ENCODE measurements at regions not wholly inside any gene's neighbourhood (a gene's known extent, or its start where the extent isn't known, plus 50 kb on each side); places are given as distances from the start of the nearest gene placed in this dataset.
"Not testable (repeated sequence)": the region's sequence is repeated elsewhere in the genome, so short reads cannot be mapped to it uniquely, and the experiment has no call there.

DNA sequence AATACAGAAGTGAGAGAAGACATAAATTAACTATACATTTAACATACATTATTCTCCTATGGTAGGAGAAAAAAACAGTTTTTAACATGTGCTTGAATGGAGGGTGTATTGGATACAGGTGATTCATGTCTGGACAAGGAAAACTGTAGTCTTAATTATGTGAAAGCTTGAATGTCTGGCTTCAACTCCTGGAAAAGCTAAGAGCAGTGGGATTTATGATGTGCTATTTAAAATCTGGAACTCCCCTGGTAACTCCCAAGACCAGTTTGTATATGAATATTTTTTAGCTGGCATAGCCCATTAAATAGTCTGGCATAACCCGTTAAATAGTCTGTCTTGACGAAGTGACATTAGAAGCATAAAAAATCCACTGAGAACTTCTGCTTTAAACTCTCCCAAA, 410.0 kb upstream of the PTCHD4 start:
- Histone ChIP-seq H3K36me3 (ENCODE audit: insufficient read depth, insufficient read length, low read length) (no peaks in the 10 kb centered on the region), H3K9ac (ENCODE audit: insufficient read length, low read depth) (no peak overlapping the region), H3K4me3 (ENCODE audit: insufficient read length, low read depth) (no peak overlapping the region), H3K9me3 (ENCODE audit: insufficient read depth, low read length) (no peaks in the 10 kb centered on the region), H3K27me3 (ENCODE audit: insufficient read depth, insufficient read length) (no peaks in the 10 kb centered on the region), H3K4me1 (ENCODE audit: insufficient read depth, insufficient read length) (no peaks in the 10 kb centered on the region)
- no peak for TF ChIP-seq SUZ12 (IDR thresholded peaks at IDR 0.05; ENCODE audit: extremely low read depth, insufficient read depth, insufficient read length)
- TF ChIP-seq ZNF274 (IDR thresholded peaks at IDR 0.05; ENCODE audit: low read depth, low read length): no peak
- TF ChIP-seq YY1 (IDR thresholded peaks at IDR 0.05; ENCODE audit: insufficient read depth, insufficient read length): no peak
- DNase-seq (ENCODE audit: low read depth, low spot score): no peak

DNA sequence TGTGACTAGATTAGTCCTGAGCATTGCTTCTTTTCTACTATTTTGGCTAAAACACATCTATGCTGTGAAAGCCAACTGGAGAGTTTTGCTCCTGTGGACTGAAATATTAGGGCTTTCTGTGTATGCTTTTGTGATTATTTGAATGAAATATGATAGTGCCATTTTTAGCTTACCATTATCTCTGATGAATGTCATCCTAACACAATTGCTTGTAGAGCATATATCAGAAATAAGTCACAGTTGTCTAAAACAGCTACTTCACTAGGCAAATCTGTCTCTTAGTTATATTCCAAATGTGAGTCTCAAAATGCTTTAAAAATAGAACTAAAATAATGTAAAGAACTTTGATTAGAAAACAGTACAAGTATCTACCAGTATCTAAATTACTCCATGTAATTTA, 401.4 kb upstream of the PTCHD4 start:
- Histone ChIP-seq H3K4me3 (ENCODE audit: insufficient read length, low read depth) (no peak overlapping the region), H3K9me3 (ENCODE audit: insufficient read depth, low read length) (no peaks in the 10 kb centered on the region), H3K9ac (ENCODE audit: insufficient read length, low read depth) (no peak overlapping the region), H3K27me3 (ENCODE audit: insufficient read depth, insufficient read length) (no peaks in the 10 kb centered on the region), H3K4me1 (ENCODE audit: insufficient read depth, insufficient read length) (no peaks in the 10 kb centered on the region), H3K36me3 (ENCODE audit: insufficient read depth, insufficient read length, low read length) (no peaks in the 10 kb centered on the region)
- DNase-seq (ENCODE audit: low read depth, low spot score): no peak
- TF ChIP-seq YY1 (IDR thresholded peaks at IDR 0.05; ENCODE audit: insufficient read depth, insufficient read length) (no peak), SUZ12 (IDR thresholded peaks at IDR 0.05; ENCODE audit: extremely low read depth, insufficient read depth, insufficient read length) (no peak), ZNF274 (IDR thresholded peaks at IDR 0.05; ENCODE audit: low read depth, low read length) (no peak)

DNA sequence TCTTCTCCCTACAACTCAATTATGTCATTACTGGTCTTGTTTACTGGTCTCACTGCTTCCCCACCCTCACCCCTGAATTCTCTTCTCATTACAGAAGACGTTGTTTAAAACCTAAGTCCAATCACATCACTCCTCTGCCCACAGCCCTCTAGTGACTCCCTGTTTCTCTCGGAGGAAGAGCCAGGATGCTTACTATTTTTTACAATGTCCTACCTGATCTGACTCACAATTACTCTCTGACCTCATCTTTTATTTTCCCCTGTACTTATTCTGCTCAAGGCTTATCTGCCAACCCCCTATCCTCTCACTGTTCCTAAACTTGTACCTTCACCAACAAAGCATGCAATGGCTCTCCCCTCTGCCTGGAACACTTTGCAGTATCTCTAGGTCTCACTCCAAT, 400.4 kb upstream of the PTCHD4 start:
- H3K9ac ChIP-seq (ENCODE audit: insufficient read length, low read depth): no peak overlapping the region
- no peaks in the 10 kb centered on the region for H3K4me1 ChIP-seq (ENCODE audit: insufficient read depth, insufficient read length)
- no peak for DNase-seq (ENCODE audit: low read depth, low spot score)
- H3K9me3 ChIP-seq (ENCODE audit: insufficient read depth, low read length): no peaks in the 10 kb centered on the region
- no peaks in the 10 kb centered on the region for H3K36me3 ChIP-seq (ENCODE audit: insufficient read depth, insufficient read length, low read length)
- no peaks in the 10 kb centered on the region for H3K27me3 ChIP-seq (ENCODE audit: insufficient read depth, insufficient read length)
- TF ChIP-seq SUZ12 (IDR thresholded peaks at IDR 0.05; ENCODE audit: extremely low read depth, insufficient read depth, insufficient read length): no peak
- no peak for TF ChIP-seq YY1 (IDR thresholded peaks at IDR 0.05; ENCODE audit: insufficient read depth, insufficient read length)
- TF ChIP-seq ZNF274 (IDR thresholded peaks at IDR 0.05; ENCODE audit: low read depth, low read length): no peak
- no peak overlapping the region for H3K4me3 ChIP-seq (ENCODE audit: insufficient read length, low read depth)

DNA sequence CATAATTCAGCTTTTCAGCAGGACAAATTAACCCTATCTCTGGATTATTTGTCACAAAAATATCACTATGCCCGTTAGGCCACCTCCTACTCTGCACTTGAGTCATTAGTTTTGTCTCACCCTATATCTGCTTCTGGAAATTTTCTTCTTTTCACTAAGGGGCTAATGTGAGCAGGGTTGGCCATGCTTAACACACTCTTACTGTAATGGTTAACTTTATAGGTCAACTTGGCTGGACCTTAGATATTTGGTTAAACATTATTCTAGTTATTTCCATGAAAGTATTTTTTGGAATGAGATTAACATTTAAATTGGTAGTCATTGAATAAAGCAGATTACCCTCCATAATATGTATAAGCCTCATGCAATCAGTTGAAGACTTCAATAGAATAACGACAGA, 394.6 kb upstream of the PTCHD4 start:
- no peaks in the 10 kb centered on the region for H3K4me1 ChIP-seq (ENCODE audit: insufficient read depth, insufficient read length)

DNA sequence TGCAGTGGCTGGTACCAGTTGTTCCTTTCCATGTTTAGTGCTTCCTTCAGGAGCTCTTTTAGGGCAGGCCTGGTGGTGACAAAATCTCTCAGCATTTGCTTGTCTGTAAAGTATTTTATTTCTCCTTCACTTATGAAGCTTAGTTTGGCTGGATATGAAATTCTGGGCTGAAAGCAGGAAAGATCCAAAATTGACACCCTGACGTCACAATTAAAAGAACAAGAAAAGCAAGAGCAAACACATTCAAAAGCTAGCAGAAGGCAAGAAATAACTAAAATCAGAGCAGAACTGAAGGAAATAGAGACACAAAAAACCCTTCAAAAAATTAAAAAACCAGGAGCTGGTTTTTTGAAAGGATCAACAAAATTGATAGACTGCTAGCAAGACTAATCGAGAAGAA, 382.4 kb upstream of the PTCHD4 start:
- not testable (repeated sequence) for H3K36me3 ChIP-seq (ENCODE audit: insufficient read depth, insufficient read length, low read length); H3K9ac ChIP-seq (ENCODE audit: insufficient read length, low read depth); H3K4me1 ChIP-seq (ENCODE audit: insufficient read depth, insufficient read length); H3K9me3 ChIP-seq (ENCODE audit: insufficient read depth, low read length); H3K27me3 ChIP-seq (ENCODE audit: insufficient read depth, insufficient read length); H3K4me3 ChIP-seq (ENCODE audit: insufficient read length, low read depth); DNase-seq (ENCODE audit: low read depth, low spot score)

More for the DNA sequence above, 394.6 kb upstream of the PTCHD4 start:
- H3K4me3 ChIP-seq (ENCODE audit: insufficient read length, low read depth): no peak overlapping the region
- TF ChIP-seq SUZ12 (IDR thresholded peaks at IDR 0.05; ENCODE audit: extremely low read depth, insufficient read depth, insufficient read length) (no peak), ZNF274 (IDR thresholded peaks at IDR 0.05; ENCODE audit: low read depth, low read length) (no peak), YY1 (IDR thresholded peaks at IDR 0.05; ENCODE audit: insufficient read depth, insufficient read length) (no peak)
- no peaks in the 10 kb centered on the region for H3K9me3 ChIP-seq (ENCODE audit: insufficient read depth, low read length)
- no peak for DNase-seq (ENCODE audit: low read depth, low spot score)
- H3K27me3 ChIP-seq (ENCODE audit: insufficient read depth, insufficient read length): no peaks in the 10 kb centered on the region
- no peaks in the 10 kb centered on the region for H3K36me3 ChIP-seq (ENCODE audit: insufficient read depth, insufficient read length, low read length)
- no peak overlapping the region for H3K9ac ChIP-seq (ENCODE audit: insufficient read length, low read depth)

DNA sequence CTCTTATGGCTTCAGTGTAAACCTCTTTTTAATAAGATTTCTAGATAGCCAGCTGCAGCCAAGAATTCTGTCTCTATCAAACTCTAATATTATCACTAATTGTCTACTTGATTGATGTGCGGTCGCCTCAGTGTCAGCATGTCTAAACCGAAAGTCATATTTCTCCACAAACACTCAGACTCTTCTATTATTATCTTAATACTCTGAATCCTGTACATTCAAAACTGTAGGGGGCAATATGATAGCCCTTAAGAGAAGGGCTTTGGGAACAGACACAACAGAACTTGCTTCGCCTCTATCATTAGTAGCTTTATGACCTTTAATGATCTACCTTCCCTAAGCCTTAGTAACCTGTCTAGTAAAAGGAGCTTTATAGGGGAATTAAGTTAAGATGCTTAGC, 379.7 kb upstream of the PTCHD4 start:
- no peaks in the 10 kb centered on the region for H3K36me3 ChIP-seq (ENCODE audit: insufficient read depth, insufficient read length, low read length)
- H3K9ac ChIP-seq (ENCODE audit: insufficient read length, low read depth): no peak overlapping the region
- H3K4me3 ChIP-seq (ENCODE audit: insufficient read length, low read depth): no peak overlapping the region
- TF ChIP-seq ZNF274 (IDR thresholded peaks at IDR 0.05; ENCODE audit: low read depth, low read length): no peak
- TF ChIP-seq YY1 (IDR thresholded peaks at IDR 0.05; ENCODE audit: insufficient read depth, insufficient read length): no peak
- no peak for TF ChIP-seq SUZ12 (IDR thresholded peaks at IDR 0.05; ENCODE audit: extremely low read depth, insufficient read depth, insufficient read length)
- no peaks in the 10 kb centered on the region for H3K4me1 ChIP-seq (ENCODE audit: insufficient read depth, insufficient read length)
- DNase-seq (ENCODE audit: low read depth, low spot score): no peak
- no peaks in the 10 kb centered on the region for H3K9me3 ChIP-seq (ENCODE audit: insufficient read depth, low read length)
- no peaks in the 10 kb centered on the region for H3K27me3 ChIP-seq (ENCODE audit: insufficient read depth, insufficient read length)

DNA sequence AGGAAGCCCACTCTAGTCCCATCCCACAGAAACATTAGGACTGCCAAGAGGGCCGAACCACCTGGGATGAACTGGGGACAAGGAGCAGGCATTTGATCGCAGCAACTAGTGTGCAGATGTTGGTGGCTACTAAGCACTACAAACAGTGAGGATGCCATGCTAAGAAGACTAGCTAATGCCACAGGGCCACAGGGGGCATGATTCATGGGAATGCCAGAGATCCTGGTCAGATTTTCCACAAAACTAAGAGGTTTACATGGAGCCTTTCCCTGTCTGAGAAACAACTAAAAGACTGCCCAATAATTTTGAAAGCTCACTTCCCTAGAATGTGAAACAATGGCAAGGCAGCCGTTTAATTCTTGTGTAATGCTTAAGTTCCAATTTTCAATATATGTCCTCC, 375.9 kb upstream of the PTCHD4 start:
- no peak overlapping the region for H3K9ac ChIP-seq (ENCODE audit: insufficient read length, low read depth)
- no peaks in the 10 kb centered on the region for H3K27me3 ChIP-seq (ENCODE audit: insufficient read depth, insufficient read length)
- no peaks in the 10 kb centered on the region for H3K9me3 ChIP-seq (ENCODE audit: insufficient read depth, low read length)
- H3K4me3 ChIP-seq (ENCODE audit: insufficient read length, low read depth): no peak overlapping the region
- H3K36me3 ChIP-seq (ENCODE audit: insufficient read depth, insufficient read length, low read length): no peaks in the 10 kb centered on the region
- DNase-seq (ENCODE audit: low read depth, low spot score): no peak
- no peaks in the 10 kb centered on the region for H3K4me1 ChIP-seq (ENCODE audit: insufficient read depth, insufficient read length)
- TF ChIP-seq ZNF274 (IDR thresholded peaks at IDR 0.05; ENCODE audit: low read depth, low read length): no peak
- no peak for TF ChIP-seq SUZ12 (IDR thresholded peaks at IDR 0.05; ENCODE audit: extremely low read depth, insufficient read depth, insufficient read length)
- TF ChIP-seq YY1 (IDR thresholded peaks at IDR 0.05; ENCODE audit: insufficient read depth, insufficient read length): no peak

DNA sequence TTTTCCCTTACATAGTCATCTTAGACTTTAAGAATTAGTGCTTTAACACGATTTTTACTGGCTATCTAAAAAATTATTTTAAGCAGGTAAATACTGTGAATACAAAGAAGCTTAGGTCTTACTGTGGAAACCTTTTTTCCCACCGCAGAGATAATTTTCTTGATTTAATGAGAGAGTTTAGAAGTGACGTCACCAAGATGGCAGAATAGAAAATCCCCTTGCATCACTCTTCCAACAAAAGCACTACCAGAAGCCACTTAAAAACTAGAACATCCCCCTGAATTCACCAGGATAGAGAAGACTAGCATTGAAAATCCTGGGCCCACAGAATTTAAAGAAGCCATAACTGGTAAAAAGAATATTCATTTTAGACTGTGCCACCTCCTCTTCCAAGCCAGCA, 375.4 kb upstream of the PTCHD4 start:
- Histone ChIP-seq H3K9me3 (ENCODE audit: insufficient read depth, low read length) (no peaks in the 10 kb centered on the region), H3K36me3 (ENCODE audit: insufficient read depth, insufficient read length, low read length) (no peaks in the 10 kb centered on the region), H3K9ac (ENCODE audit: insufficient read length, low read depth) (no peak overlapping the region), H3K27me3 (ENCODE audit: insufficient read depth, insufficient read length) (no peaks in the 10 kb centered on the region), H3K4me3 (ENCODE audit: insufficient read length, low read depth) (no peak overlapping the region), H3K4me1 (ENCODE audit: insufficient read depth, insufficient read length) (no peaks in the 10 kb centered on the region)
- no peak for TF ChIP-seq SUZ12 (IDR thresholded peaks at IDR 0.05; ENCODE audit: extremely low read depth, insufficient read depth, insufficient read length)
- TF ChIP-seq YY1 (IDR thresholded peaks at IDR 0.05; ENCODE audit: insufficient read depth, insufficient read length): no peak
- no peak for TF ChIP-seq ZNF274 (IDR thresholded peaks at IDR 0.05; ENCODE audit: low read depth, low read length)
- DNase-seq (ENCODE audit: low read depth, low spot score): no peak

Data from NT2/D1 (cell line).